Liver (tissue), 8 donors: ENCODE measurements at regions not wholly inside any gene's neighbourhood (a gene's known extent, or its start where the extent isn't known, plus 50 kb on each side); places are given as distances from the start of the nearest gene placed in this dataset.

Experiments used
- DNase-seq: peaks from one replicate; pipeline ENCODE4 v3.0.0-alpha.2; 2017; ENCODE audit warnings: low spot score
- H3K27ac ChIP-seq, 2 donors: one replicate each; pipeline ENCODE4 v1.7.0; 2013; ENCODE audit warnings: inconsistent platforms in 2 of 2, low read length in 2 of 2, control low read depth in 1 of 2, low read depth in 1 of 2, mild to moderate bottlenecking in 1 of 2
- H3K27me3 ChIP-seq, 4 donors: one replicate each; pipeline versions ENCODE4 v1.6.1 to v1.7.0; 2013; ENCODE audit warnings: low read length in 3 of 4, inconsistent platforms in 1 of 4, mild to moderate bottlenecking in 1 of 4, moderate library complexity in 1 of 4; ENCODE audit not compliant: control insufficient read depth in 4 of 4, insufficient read depth in 4 of 4
- H3K36me3 ChIP-seq, 4 donors: one replicate each; pipeline versions ENCODE4 v1.6.1 to v1.7.0; 2013; ENCODE audit warnings: low read length in 3 of 4, mild to moderate bottlenecking in 3 of 4, low read depth in 1 of 4, moderate library complexity in 1 of 4; ENCODE audit not compliant: control insufficient read depth in 4 of 4, insufficient read depth in 3 of 4
- H3K4me1 ChIP-seq, 4 donors: one replicate each; pipeline versions ENCODE4 v1.6.1 to v1.7.0; 2013; ENCODE audit warnings: low read length in 3 of 4, mild to moderate bottlenecking in 3 of 4, moderate library complexity in 1 of 4; ENCODE audit not compliant: control insufficient read depth in 4 of 4, insufficient read depth in 4 of 4
- H3K4me3 ChIP-seq, 3 donors: one replicate each; pipeline versions ENCODE4 v1.6.1 to v1.7.0; 2013; ENCODE audit warnings: low read length in 3 of 3, control low read depth in 1 of 3, low read depth in 1 of 3, mild to moderate bottlenecking in 1 of 3
- H3K9ac ChIP-seq, 2 donors: one replicate each; pipeline ENCODE4 v1.7.0; 2013; ENCODE audit warnings: low read length in 2 of 2, mild to moderate bottlenecking in 2 of 2, moderate library complexity in 2 of 2, control low read depth in 1 of 2, low read depth in 1 of 2
- H3K9me3 ChIP-seq, 4 donors: one replicate each; pipeline versions ENCODE4 v1.6.1 to v1.7.0; 2013; ENCODE audit warnings: low read length in 3 of 4; ENCODE audit not compliant: control insufficient read depth in 4 of 4
- EGR1 ChIP-seq, 2 donors: IDR thresholded peaks; 2 replicates each; pipeline ENCODE4 v1.6.1; 2016 to 2018; ENCODE audit warnings: antibody characterized with exemption in 2 of 2, low read depth in 2 of 2
- FOXA1 ChIP-seq: IDR thresholded peaks from 2 replicates; pipeline ENCODE4 v1.6.1; 2016; ENCODE audit warnings: antibody characterized with exemption
- FOXA2 ChIP-seq: IDR thresholded peaks from 2 replicates; pipeline ENCODE4 v1.6.1; 2016; ENCODE audit warnings: antibody characterized with exemption
- GABPA ChIP-seq, 2 donors: IDR thresholded peaks in 1 of 2; conservative IDR thresholded peaks in 1 of 2; 2 replicates each; pipeline ENCODE4 v1.6.1; 2016; ENCODE audit warnings: antibody characterized with exemption in 2 of 2, mild to moderate bottlenecking in 1 of 2, moderate library complexity in 1 of 2
- HNF4A ChIP-seq, 2 donors: conservative IDR thresholded peaks; 2 replicates each; pipeline ENCODE4 v1.6.1; 2016; ENCODE audit warnings: antibody characterized with exemption in 2 of 2, mild to moderate bottlenecking in 2 of 2
- HNF4G ChIP-seq: IDR thresholded peaks from 2 replicates; pipeline ENCODE4 v1.6.1; 2016; ENCODE audit warnings: antibody characterized with exemption
- JUND ChIP-seq, 2 donors: IDR thresholded peaks; 2 replicates each; pipeline ENCODE4 v1.6.1; 2016; ENCODE audit warnings: antibody characterized with exemption in 2 of 2
- NR2F2 ChIP-seq: IDR thresholded peaks from 2 replicates; pipeline ENCODE4 v1.6.1; 2016; ENCODE audit warnings: antibody characterized with exemption
- RAD21 ChIP-seq, 2 donors: IDR thresholded peaks; 2 replicates each; pipeline ENCODE4 v1.6.1; 2016; ENCODE audit warnings: antibody characterized with exemption in 2 of 2, mild to moderate bottlenecking in 2 of 2
- RXRA ChIP-seq, 2 donors: IDR thresholded peaks; 2 replicates each; pipeline ENCODE4 v1.6.1; 2017 to 2018; ENCODE audit warnings: antibody characterized with exemption in 2 of 2, mild to moderate bottlenecking in 1 of 2
- SP1 ChIP-seq: IDR thresholded peaks from 2 replicates; pipeline ENCODE4 v1.6.1; 2018; ENCODE audit warnings: antibody characterized with exemption, mild to moderate bottlenecking
- TAF1 ChIP-seq: conservative IDR thresholded peaks from 2 replicates; pipeline ENCODE4 v1.6.1; 2016; ENCODE audit warnings: antibody characterized with exemption, mild to moderate bottlenecking
- YY1 ChIP-seq: IDR thresholded peaks from 2 replicates; pipeline ENCODE4 v1.6.1; 2016; ENCODE audit warnings: antibody characterized with exemption, mild to moderate bottlenecking
- WGBS: extraction: QIAGEN DNeasy Blood & Tissue Kit; methylation state at CpG from one replicate; pipeline ENCODE4 v1.1.7; 2013; 5-methylcytosine and 5-hydroxymethylcytosine counted together
- TF ChIP-seq, protein P1 (sequence below): fragments of 150-350 bp; IDR thresholded peaks from 2 replicates; pipeline ENCODE4 v1.5.1; 2017; ENCODE audit warnings: improper control_type of control experiment, low read depth, low read length; ENCODE audit not compliant: missing input control
- TF ChIP-seq, protein P2 (sequence below): IDR thresholded peaks from 2 replicates; pipeline ENCODE4 v1.6.1; 2016; ENCODE audit warnings: antibody characterized with exemption
- TF ChIP-seq, protein P3 (sequence below): IDR thresholded peaks from 2 replicates; pipeline ENCODE4 v1.6.1; 2016; ENCODE audit warnings: antibody characterized with exemption
- TF ChIP-seq, protein P4 (sequence below): IDR thresholded peaks from 2 replicates; pipeline ENCODE4 v1.6.1; 2016; ENCODE audit warnings: antibody characterized with exemption, mild to moderate bottlenecking
- donor health status: healthy.
- donor health status: healthy.
- donor health status: healthy.
- donor health status: healthy.
- donor health status: healthy.

DNA sequence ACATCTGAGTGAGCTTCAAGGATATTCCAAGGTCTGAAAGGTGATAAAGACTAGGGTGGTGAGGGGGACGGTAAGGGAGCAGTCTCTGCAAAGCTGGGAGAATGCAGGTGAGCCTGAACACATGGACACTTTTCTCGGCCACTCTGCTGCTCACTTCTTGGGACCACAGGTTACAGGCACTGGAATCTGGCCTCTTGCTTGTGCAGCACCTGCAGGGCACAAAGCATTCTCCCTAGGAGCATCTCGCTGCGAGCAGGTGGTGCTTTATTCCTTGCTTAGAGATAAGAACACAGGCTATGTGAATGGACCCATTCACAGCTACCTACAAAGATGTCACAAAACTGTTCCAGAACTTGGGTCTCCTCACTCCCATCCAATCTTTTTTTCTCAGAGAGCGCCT, 153.2 kb downstream of the DDX1 start:
- 96% methylated on average over 5 of the region's 5 CpGs for WGBS
- H3K9ac ChIP-seq: no peak overlapping the region
- no peaks in the 10 kb centered on the region for H3K9me3 ChIP-seq
- H3K36me3 ChIP-seq: no peaks in the 10 kb centered on the region
- no peak overlapping the region for H3K4me3 ChIP-seq
- no peak for DNase-seq
- H3K27ac ChIP-seq: no peak overlapping the region
- H3K27me3 ChIP-seq: no peaks in the 10 kb centered on the region
- H3K4me1 ChIP-seq: peaks cover 0 to 3% (median 0%) of the 10 kb centered on the region in 4 donors
- TF ChIP-seq HNF4A (conservative IDR thresholded peaks at IDR 0.05) (no peak), RXRA (IDR thresholded peaks at IDR 0.05) (no peak), EGR1 (IDR thresholded peaks at IDR 0.05; ENCODE audit: low read depth in 2 of 2) (no peak), FOXA2 (no peak), NR2F2 (no peak), RAD21 (IDR thresholded peaks at IDR 0.05) (no peak), HNF4G (no peak), FOXA1 (no peak), GABPA (IDR thresholded peaks at IDR 0.05 in 1 of 2, conservative IDR thresholded peaks at IDR 0.05 in 1 of 2) (no peak), TAF1 (no peak), JUND (IDR thresholded peaks at IDR 0.05) (no peak), YY1 (no peak)
- TF ChIP-seq, protein P1, sequence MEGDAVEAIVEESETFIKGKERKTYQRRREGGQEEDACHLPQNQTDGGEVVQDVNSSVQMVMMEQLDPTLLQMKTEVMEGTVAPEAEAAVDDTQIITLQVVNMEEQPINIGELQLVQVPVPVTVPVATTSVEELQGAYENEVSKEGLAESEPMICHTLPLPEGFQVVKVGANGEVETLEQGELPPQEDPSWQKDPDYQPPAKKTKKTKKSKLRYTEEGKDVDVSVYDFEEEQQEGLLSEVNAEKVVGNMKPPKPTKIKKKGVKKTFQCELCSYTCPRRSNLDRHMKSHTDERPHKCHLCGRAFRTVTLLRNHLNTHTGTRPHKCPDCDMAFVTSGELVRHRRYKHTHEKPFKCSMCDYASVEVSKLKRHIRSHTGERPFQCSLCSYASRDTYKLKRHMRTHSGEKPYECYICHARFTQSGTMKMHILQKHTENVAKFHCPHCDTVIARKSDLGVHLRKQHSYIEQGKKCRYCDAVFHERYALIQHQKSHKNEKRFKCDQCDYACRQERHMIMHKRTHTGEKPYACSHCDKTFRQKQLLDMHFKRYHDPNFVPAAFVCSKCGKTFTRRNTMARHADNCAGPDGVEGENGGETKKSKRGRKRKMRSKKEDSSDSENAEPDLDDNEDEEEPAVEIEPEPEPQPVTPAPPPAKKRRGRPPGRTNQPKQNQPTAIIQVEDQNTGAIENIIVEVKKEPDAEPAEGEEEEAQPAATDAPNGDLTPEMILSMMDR: no peak
- TF ChIP-seq, protein P2, sequence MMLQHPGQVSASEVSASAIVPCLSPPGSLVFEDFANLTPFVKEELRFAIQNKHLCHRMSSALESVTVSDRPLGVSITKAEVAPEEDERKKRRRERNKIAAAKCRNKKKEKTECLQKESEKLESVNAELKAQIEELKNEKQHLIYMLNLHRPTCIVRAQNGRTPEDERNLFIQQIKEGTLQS: no peak
- TF ChIP-seq, protein P3, sequence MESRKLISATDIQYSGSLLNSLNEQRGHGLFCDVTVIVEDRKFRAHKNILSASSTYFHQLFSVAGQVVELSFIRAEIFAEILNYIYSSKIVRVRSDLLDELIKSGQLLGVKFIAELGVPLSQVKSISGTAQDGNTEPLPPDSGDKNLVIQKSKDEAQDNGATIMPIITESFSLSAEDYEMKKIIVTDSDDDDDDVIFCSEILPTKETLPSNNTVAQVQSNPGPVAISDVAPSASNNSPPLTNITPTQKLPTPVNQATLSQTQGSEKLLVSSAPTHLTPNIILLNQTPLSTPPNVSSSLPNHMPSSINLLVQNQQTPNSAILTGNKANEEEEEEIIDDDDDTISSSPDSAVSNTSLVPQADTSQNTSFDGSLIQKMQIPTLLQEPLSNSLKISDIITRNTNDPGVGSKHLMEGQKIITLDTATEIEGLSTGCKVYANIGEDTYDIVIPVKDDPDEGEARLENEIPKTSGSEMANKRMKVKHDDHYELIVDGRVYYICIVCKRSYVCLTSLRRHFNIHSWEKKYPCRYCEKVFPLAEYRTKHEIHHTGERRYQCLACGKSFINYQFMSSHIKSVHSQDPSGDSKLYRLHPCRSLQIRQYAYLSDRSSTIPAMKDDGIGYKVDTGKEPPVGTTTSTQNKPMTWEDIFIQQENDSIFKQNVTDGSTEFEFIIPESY: no peak
- TF ChIP-seq, protein P4, sequence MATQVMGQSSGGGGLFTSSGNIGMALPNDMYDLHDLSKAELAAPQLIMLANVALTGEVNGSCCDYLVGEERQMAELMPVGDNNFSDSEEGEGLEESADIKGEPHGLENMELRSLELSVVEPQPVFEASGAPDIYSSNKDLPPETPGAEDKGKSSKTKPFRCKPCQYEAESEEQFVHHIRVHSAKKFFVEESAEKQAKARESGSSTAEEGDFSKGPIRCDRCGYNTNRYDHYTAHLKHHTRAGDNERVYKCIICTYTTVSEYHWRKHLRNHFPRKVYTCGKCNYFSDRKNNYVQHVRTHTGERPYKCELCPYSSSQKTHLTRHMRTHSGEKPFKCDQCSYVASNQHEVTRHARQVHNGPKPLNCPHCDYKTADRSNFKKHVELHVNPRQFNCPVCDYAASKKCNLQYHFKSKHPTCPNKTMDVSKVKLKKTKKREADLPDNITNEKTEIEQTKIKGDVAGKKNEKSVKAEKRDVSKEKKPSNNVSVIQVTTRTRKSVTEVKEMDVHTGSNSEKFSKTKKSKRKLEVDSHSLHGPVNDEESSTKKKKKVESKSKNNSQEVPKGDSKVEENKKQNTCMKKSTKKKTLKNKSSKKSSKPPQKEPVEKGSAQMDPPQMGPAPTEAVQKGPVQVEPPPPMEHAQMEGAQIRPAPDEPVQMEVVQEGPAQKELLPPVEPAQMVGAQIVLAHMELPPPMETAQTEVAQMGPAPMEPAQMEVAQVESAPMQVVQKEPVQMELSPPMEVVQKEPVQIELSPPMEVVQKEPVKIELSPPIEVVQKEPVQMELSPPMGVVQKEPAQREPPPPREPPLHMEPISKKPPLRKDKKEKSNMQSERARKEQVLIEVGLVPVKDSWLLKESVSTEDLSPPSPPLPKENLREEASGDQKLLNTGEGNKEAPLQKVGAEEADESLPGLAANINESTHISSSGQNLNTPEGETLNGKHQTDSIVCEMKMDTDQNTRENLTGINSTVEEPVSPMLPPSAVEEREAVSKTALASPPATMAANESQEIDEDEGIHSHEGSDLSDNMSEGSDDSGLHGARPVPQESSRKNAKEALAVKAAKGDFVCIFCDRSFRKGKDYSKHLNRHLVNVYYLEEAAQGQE: no peak

DNA sequence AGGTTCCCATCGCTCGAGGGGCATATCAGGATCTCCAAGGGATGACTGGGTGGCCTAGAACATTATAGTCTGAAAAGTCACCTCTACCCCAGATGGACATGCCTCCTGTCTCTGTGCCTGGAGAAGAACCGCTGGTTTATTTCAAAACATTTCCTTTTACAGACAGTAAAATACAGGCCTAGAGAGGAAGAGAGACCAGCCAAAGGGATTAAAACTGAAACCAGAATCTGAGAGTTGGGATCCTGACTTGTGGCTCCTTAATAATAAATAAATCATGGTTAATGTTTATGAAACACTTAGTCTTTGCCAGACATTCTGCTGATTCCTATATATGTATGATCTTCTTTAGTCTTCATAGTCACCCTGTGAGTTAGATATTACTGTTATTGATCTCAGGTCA, 153.7 kb downstream of the DDX1 start:
- DNase-seq: no peak
- H3K9ac ChIP-seq: no peak overlapping the region
- H3K4me3 ChIP-seq: no peak overlapping the region
- H3K27me3 ChIP-seq: no peaks in the 10 kb centered on the region
- H3K4me1 ChIP-seq: peaks cover 0 to 3% (median 0%) of the 10 kb centered on the region in 4 donors
- 74% methylated on average over 3 of the region's 3 CpGs for WGBS
- H3K36me3 ChIP-seq: no peaks in the 10 kb centered on the region
- H3K9me3 ChIP-seq: no peaks in the 10 kb centered on the region
- no peak overlapping the region for H3K27ac ChIP-seq
- TF ChIP-seq JUND (IDR thresholded peaks at IDR 0.05) (no peak), GABPA (IDR thresholded peaks at IDR 0.05 in 1 of 2, conservative IDR thresholded peaks at IDR 0.05 in 1 of 2) (no peak), FOXA2 (no peak), SP1 (no peak), RAD21 (IDR thresholded peaks at IDR 0.05) (no peak), RXRA (IDR thresholded peaks at IDR 0.05) (no peak), NR2F2 (no peak), EGR1 (IDR thresholded peaks at IDR 0.05; ENCODE audit: low read depth in 2 of 2) (no peak), FOXA1 (no peak), YY1 (no peak), HNF4A (conservative IDR thresholded peaks at IDR 0.05) (no peak), TAF1 (no peak)
- TF ChIP-seq, protein P3: no peak
- TF ChIP-seq, protein P4: no peak
- TF ChIP-seq, protein P2: no peak
